ENCODE measurements at regions not wholly inside any gene's neighbourhood (a gene's known extent, or its start where the extent isn't known, plus 50 kb on each side); places are given as distances from the start of the nearest gene placed in this dataset.

- no peak for DNase-seq (ENCODE audit: low read depth)
These were observed 275.0 kb downstream of the DRD1 start for GRCh38 chr5:175168882-175169507.

GRCh38 chr5:175166026-175166425, 278.0 kb downstream of the DRD1 start:
- DNase-seq (ENCODE audit: low read depth): no peak

- DNase-seq (ENCODE audit: low read depth): no peak
These were observed 280.3 kb downstream of the DRD1 start for GRCh38 chr5:175163586-175164275.

- no peak for DNase-seq (ENCODE audit: low read depth)
These were observed 281.9 kb downstream of the DRD1 start for GRCh38 chr5:175162036-175162435.

GRCh38 chr5:175159956-175160355, 284.0 kb downstream of the DRD1 start:
- DNase-seq (ENCODE audit: low read depth): no peak

- DNase-seq (ENCODE audit: low read depth): no peak
These were observed 295.3 kb downstream of the DRD1 start for GRCh38 chr5:175148636-175149172.

- no peak for DNase-seq (ENCODE audit: low read depth)
These were observed 297.2 kb downstream of the DRD1 start for GRCh38 chr5:175146733-175147132.

- no peak for DNase-seq (ENCODE audit: low read depth)
These were observed 302.6 kb downstream of the DRD1 start for GRCh38 chr5:175141421-175141820.

- DNase-seq (ENCODE audit: low read depth): no peak
These were observed 310.8 kb downstream of the DRD1 start for GRCh38 chr5:175133185-175133584.

- DNase-seq (ENCODE audit: low read depth): no peak
These were observed 312.6 kb downstream of the DRD1 start for GRCh38 chr5:175131432-175131831.

- DNase-seq (ENCODE audit: low read depth): no peak
These were observed 314.4 kb downstream of the DRD1 start for GRCh38 chr5:175129619-175130018.

GRCh38 chr5:175129121-175129520, 314.9 kb downstream of the DRD1 start:
- no peak for DNase-seq (ENCODE audit: low read depth)

GRCh38 chr5:175124821-175125220, 319.2 kb downstream of the DRD1 start:
- no peak for DNase-seq (ENCODE audit: low read depth)

- DNase-seq (ENCODE audit: low read depth): no peak
These were observed 319.6 kb downstream of the DRD1 start for GRCh38 chr5:175124251-175124813.

GRCh38 chr5:175123542-175123941, 320.4 kb downstream of the DRD1 start:
- no peak for DNase-seq (ENCODE audit: low read depth)

- no peak for DNase-seq (ENCODE audit: low read depth)
These were observed 322.5 kb downstream of the DRD1 start for GRCh38 chr5:175121457-175121856.

- DNase-seq (ENCODE audit: low read depth): no peak
These were observed 323.6 kb downstream of the DRD1 start for GRCh38 chr5:175120412-175120811.

- no peak for DNase-seq (ENCODE audit: low read depth)
These were observed 325.2 kb downstream of the DRD1 start for GRCh38 chr5:175118700-175119309.

- DNase-seq (ENCODE audit: low read depth): no peak
These were observed 327.4 kb downstream of the DRD1 start for GRCh38 chr5:175116466-175117048.

GRCh38 chr5:175115831-175116230, 328.2 kb downstream of the DRD1 start:
- DNase-seq (ENCODE audit: low read depth): no peak

- DNase-seq (ENCODE audit: low read depth): no peak
These were observed 330.0 kb downstream of the DRD1 start for GRCh38 chr5:175113947-175114346.

GRCh38 chr5:175109058-175109755, 334.8 kb downstream of the DRD1 start:
- no peak for DNase-seq (ENCODE audit: low read depth)

Data from activated gamma-delta T cell treated with anti-CD3 and anti-CD28 coated beads, Interleukin-2, amount 50 U/mL, for 16 hours (primary cell).